Neural cell (in vitro differentiated cells): ENCODE measurements at regions not wholly inside any gene's neighbourhood (a gene's known extent, or its start where the extent isn't known, plus 50 kb on each side); places are given as distances from the start of the nearest gene placed in this dataset.

Source experiments
- EZH2 ChIP-seq: fragments of 200-600, 300-800 bp; shearing (Covaris generic), sonication (generic); IDR thresholded peaks from 2 replicates; pipeline ENCODE4 v1.6.1; 2014; ENCODE audit warnings: antibody characterized with exemption, low read length, borderline replicate concordance, mild to moderate bottlenecking; ENCODE audit not compliant: insufficient read depth, poor library complexity, severe bottlenecking
- MXI1 ChIP-seq: fragments of 450-650 bp; conservative IDR thresholded peaks from 2 replicates; pipeline ENCODE4 v1.6.1; 2014; ENCODE audit warnings: antibody characterized with exemption, mild to moderate bottlenecking; ENCODE audit not compliant: poor library complexity, severe bottlenecking
- POLR2AphosphoS5 ChIP-seq: IDR thresholded peaks from 2 replicates; pipeline ENCODE4 v1.6.1; 2012
- SMC3 ChIP-seq: fragments of 450-650 bp; conservative IDR thresholded peaks from 2 replicates; pipeline ENCODE4 v1.6.1; 2014; ENCODE audit warnings: antibody characterized with exemption, mild to moderate bottlenecking, moderate library complexity; ENCODE audit not compliant: poor library complexity
- TAF1 ChIP-seq: IDR thresholded peaks from 2 replicates; pipeline ENCODE4 v1.6.1; 2012; ENCODE audit warnings: low read depth
- TF ChIP-seq, protein P1 (sequence below): IDR thresholded peaks from 2 replicates; pipeline ENCODE4 v1.6.1; 2012; ENCODE audit warnings: borderline replicate concordance
- TF ChIP-seq, protein P2 (sequence below): fragments of 450-650 bp; IDR thresholded peaks from 2 replicates; pipeline ENCODE4 v1.5.1; 2014; ENCODE audit warnings: antibody characterized with exemption, mild to moderate bottlenecking, moderate library complexity; ENCODE audit not compliant: poor library complexity, severe bottlenecking

DNA sequence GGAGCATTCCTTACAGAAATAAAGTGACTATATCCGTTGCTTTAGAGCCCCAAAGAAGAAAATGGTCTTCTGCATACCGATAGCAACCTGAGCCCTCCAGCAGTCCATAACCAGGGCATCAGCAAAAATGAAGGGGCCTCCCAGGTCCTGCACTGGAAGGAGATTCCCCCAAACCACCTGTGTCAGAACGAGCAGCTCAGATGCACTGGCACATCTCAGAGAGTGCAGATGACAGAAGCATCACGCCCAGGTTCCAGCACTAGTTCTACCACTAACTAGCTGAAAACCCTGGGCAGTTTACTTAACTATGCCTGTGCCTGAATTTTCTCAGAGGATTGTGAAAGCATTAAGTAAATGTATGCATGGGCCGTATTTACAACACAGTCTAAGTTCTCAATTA, 466.7 kb upstream of the MYT1L start:
- TF ChIP-seq TAF1 (no peak), POLR2AphosphoS5 (no peak), SMC3 (no peak), EZH2 (no peak), MXI1 (no peak)
- TF ChIP-seq, protein P1, sequence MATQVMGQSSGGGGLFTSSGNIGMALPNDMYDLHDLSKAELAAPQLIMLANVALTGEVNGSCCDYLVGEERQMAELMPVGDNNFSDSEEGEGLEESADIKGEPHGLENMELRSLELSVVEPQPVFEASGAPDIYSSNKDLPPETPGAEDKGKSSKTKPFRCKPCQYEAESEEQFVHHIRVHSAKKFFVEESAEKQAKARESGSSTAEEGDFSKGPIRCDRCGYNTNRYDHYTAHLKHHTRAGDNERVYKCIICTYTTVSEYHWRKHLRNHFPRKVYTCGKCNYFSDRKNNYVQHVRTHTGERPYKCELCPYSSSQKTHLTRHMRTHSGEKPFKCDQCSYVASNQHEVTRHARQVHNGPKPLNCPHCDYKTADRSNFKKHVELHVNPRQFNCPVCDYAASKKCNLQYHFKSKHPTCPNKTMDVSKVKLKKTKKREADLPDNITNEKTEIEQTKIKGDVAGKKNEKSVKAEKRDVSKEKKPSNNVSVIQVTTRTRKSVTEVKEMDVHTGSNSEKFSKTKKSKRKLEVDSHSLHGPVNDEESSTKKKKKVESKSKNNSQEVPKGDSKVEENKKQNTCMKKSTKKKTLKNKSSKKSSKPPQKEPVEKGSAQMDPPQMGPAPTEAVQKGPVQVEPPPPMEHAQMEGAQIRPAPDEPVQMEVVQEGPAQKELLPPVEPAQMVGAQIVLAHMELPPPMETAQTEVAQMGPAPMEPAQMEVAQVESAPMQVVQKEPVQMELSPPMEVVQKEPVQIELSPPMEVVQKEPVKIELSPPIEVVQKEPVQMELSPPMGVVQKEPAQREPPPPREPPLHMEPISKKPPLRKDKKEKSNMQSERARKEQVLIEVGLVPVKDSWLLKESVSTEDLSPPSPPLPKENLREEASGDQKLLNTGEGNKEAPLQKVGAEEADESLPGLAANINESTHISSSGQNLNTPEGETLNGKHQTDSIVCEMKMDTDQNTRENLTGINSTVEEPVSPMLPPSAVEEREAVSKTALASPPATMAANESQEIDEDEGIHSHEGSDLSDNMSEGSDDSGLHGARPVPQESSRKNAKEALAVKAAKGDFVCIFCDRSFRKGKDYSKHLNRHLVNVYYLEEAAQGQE: no peak
- TF ChIP-seq, protein P2, sequence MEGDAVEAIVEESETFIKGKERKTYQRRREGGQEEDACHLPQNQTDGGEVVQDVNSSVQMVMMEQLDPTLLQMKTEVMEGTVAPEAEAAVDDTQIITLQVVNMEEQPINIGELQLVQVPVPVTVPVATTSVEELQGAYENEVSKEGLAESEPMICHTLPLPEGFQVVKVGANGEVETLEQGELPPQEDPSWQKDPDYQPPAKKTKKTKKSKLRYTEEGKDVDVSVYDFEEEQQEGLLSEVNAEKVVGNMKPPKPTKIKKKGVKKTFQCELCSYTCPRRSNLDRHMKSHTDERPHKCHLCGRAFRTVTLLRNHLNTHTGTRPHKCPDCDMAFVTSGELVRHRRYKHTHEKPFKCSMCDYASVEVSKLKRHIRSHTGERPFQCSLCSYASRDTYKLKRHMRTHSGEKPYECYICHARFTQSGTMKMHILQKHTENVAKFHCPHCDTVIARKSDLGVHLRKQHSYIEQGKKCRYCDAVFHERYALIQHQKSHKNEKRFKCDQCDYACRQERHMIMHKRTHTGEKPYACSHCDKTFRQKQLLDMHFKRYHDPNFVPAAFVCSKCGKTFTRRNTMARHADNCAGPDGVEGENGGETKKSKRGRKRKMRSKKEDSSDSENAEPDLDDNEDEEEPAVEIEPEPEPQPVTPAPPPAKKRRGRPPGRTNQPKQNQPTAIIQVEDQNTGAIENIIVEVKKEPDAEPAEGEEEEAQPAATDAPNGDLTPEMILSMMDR: no peak
